ENCODE measurements at regions not wholly inside any gene's neighbourhood (a gene's known extent, or its start where the extent isn't known, plus 50 kb on each side); places are given as distances from the start of the nearest gene placed in this dataset.

DNA sequence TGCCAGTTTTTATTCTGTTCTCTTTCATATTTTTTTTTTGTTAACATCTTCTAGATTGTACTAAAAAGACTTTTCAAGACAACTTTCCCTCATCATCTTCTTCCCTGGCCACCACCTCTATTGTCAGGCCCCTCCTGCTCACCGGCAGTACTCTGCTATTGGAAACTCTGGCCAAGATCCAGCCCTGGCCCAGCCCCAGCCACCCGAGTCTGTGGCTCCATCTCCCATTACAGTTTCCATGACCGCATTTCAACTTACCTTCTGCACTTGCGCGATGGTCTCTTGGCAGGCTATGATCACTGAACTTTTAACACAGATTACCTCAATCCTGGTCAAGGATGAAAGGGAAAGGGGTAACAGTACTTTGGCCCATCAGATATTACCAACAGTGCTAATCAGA, 137.7 kb upstream of the POM121L12 start:
- no peak for DNase-seq (ENCODE audit: low read depth in 4 of 4, low spot score in 3 of 4)

GRCh38 chr7:52897288-52897687, 138.1 kb upstream of the POM121L12 start:
- no peak for DNase-seq (ENCODE audit: low read depth in 4 of 4, low spot score in 3 of 4)

DNA sequence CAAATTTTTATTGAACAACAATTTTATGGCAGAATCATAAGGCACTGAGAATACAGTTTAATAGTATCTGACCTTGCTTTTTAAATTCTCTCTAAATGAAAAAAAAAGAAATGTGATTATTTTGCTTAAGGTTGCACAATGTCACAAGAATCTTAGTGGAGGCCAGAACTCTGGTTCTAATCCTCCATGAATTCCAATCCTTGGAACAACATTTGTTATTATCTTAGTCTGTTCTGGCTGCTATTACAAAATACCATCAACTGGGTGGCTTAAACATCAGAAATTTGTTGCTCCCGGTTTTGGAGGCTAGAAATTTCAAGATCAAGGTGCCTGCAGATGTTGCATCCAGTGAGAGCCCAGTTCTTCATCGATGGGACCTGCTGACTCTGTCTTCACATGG, 158.2 kb upstream of the POM121L12 start:
- DNase-seq (ENCODE audit: low read depth in 4 of 4, low spot score in 3 of 4) = no peak

- no peak for DNase-seq (ENCODE audit: low read depth in 4 of 4, low spot score in 3 of 4)
Observed at GRCh38 chr7:52876402-52876801, 159.0 kb upstream of the POM121L12 start.

DNA sequence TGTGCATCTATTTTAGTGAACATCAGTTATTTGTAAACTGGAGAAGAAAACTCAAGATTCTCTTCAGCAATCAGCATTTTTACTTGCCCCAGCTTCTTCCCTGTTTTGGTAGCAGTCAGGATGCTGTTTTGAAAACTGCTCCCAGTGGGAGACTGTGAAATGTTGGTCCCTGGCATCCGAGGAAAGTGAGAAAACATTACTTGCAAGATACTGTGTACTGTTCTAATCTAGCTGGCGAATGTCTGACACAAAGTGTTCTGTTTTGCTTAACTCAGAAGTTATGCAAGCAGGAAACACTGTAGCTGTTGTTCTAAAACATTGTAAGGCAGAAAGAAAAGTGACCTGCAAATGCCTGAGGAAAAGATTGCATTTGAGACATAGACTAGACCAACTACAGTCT, 171.8 kb upstream of the POM121L12 start:
- no peak for DNase-seq (ENCODE audit: low read depth in 4 of 4, low spot score in 3 of 4)

- no peak for DNase-seq (ENCODE audit: low read depth in 4 of 4, low spot score in 3 of 4)
Observed at GRCh38 chr7:52862321-52862720, 173.1 kb upstream of the POM121L12 start.

DNA sequence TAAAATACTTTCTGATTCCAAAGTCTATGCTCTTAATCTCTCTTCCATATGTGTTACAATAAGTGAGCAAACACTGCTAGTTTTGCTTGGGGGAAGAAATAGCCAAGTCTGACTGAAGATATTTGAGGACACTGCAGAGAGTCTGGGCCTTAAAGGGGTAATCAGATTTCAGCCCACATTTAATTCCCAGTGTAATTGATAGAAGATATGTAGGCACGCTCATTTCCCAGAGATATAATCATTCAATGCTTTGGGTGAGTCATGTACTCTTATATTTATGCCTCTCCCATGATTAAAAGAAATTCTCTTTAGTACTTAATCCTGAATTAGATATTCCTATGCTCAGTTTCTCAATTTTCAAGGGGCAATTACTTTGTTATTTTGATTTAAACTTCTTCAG, 178.1 kb upstream of the POM121L12 start:
- no peak for DNase-seq (ENCODE audit: low read depth in 4 of 4, low spot score in 3 of 4)

- DNase-seq (ENCODE audit: low read depth in 4 of 4, low spot score in 3 of 4) = no peak
Observed at GRCh38 chr7:52854681-52855080, 180.8 kb upstream of the POM121L12 start.

DNA sequence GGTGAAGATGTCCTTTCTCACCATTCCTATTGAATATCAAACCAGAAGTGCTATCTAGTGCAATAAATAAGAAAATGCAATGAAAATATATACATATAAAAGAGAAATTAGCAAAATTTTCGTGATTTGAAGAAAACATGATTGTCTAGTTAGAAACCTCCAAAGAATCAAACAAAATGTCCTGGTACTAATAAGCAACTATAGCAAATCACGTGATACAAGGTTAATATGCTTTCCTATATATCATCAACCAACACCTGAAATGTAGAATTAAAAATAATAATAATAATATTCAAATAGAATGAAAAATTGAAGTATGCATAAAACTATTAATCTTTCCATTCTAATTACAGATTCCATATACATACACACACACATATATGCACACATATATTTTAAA, 183.9 kb upstream of the POM121L12 start:
- DNase-seq (ENCODE audit: low read depth in 4 of 4, low spot score in 3 of 4) = no peak

DNA sequence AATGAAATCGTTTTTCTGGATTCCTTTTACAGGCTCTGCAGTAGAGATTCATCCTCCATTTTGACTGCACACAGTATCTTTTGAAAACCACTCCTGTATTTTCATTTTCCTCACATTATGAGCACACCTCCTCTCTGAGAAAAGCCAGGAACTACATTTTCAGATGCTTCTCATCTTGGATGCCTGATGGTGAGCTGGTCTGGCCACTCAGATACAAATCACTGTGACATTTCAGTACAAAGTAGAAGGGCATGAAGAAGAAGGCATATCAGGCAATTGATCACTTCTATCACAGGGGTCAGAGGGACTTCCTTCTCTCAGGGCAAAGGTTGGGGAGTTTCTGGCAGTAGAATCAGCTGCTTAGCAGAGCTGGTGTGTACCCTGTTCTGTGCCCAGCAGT, 192.0 kb upstream of the POM121L12 start:
- no peak for DNase-seq (ENCODE audit: low read depth in 4 of 4, low spot score in 3 of 4)

- DNase-seq (ENCODE audit: low read depth in 4 of 4, low spot score in 3 of 4) = no peak
Observed at GRCh38 chr7:52842202-52842900, 193.1 kb upstream of the POM121L12 start.

GRCh38 chr7:52838981-52839411, 196.4 kb upstream of the POM121L12 start:
- no peak for DNase-seq (ENCODE audit: low read depth in 4 of 4, low spot score in 3 of 4)

- DNase-seq (ENCODE audit: low read depth in 4 of 4, low spot score in 3 of 4) = no peak
Observed at GRCh38 chr7:52831321-52831720, 204.1 kb upstream of the POM121L12 start.

- DNase-seq (ENCODE audit: low read depth in 4 of 4, low spot score in 3 of 4) = no peak
Observed at GRCh38 chr7:52830801-52831200, 204.6 kb upstream of the POM121L12 start.

DNA sequence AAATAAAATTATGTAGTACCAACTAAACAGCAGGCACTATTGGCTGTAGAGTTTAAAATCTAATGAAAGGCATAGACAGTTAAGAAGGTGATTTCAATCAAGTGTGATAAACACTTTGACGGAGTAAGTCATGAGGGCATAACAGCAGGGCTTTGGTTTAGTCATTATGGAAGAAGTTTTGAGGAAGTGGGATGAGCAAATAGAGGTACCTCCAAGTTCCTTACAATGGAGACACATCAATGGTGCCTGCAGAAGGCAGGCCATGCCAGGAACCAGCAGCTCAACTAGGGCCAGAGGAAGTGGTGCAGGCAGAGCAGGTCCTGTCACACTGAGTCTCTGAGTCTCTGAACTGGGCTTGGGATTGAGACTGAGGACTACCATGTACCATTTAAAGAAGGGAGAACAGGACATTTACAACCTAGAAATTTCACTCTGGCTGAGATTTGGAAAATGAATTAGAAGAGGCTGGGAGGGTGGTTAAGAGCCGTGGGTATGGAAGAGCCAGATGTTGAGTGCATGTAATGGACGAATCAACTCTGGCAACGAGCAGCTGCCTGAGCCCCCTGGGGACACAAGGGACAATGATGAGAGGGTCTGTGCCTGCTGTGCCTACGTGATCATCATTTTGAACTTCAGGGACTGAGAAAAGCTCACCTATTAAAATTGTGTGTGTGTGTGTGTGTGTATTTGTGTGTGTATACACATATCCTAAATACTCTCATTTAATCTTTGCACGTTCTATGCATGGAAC, 208.7 kb upstream of the POM121L12 start:
- DNase-seq (ENCODE audit: low read depth in 4 of 4, low spot score in 3 of 4) = no peak

DNA sequence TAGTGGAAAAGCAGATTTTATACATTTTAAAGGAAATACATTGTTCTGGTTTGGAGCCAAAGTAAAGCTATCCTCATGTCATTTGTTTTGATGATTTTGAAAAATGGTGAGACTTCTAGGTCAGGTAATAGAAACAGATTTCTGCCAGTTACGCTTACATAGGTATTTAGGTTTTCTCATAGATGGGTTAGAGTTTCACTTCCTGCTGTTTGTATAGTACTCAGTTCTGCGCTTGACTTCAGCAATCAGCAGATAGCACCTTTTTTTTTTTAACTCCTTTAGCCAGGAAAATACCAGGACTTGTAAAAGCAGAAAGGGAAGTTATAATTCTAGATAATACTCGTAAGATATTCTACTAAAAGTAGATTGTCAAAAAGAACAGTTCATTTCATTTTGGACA, 209.8 kb upstream of the POM121L12 start:
- DNase-seq (ENCODE audit: low read depth in 4 of 4, low spot score in 3 of 4) = no peak

- no peak for DNase-seq (ENCODE audit: low read depth in 4 of 4, low spot score in 3 of 4)
Observed at GRCh38 chr7:52811537-52811936, 223.9 kb upstream of the POM121L12 start.

- DNase-seq (ENCODE audit: low read depth in 4 of 4, low spot score in 3 of 4) = no peak
Observed at GRCh38 chr7:52799817-52800216, 235.6 kb upstream of the POM121L12 start.

- no peak for DNase-seq (ENCODE audit: low read depth in 4 of 4, low spot score in 3 of 4)
Observed at GRCh38 chr7:52797801-52798200, 237.6 kb upstream of the POM121L12 start.

DNA sequence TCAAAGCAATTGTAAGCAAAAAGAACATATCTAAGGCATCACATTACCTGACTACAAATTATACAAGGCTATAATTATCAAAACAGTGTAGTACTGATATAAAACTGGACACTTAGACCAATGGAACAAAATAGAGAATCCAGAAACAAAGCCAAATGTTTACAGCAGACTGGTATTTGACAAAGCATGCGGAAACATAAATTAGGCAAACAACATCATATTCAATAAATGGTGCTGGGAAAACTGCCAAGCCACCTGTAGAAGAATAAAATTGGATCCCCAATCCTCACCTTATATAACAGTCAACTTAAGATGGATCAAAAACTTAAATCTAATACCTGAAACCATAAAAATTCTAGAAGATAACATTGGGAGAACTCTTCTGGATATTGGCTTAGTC, 240.8 kb upstream of the POM121L12 start:
- no peak for DNase-seq (ENCODE audit: low read depth in 4 of 4, low spot score in 3 of 4)

DNA sequence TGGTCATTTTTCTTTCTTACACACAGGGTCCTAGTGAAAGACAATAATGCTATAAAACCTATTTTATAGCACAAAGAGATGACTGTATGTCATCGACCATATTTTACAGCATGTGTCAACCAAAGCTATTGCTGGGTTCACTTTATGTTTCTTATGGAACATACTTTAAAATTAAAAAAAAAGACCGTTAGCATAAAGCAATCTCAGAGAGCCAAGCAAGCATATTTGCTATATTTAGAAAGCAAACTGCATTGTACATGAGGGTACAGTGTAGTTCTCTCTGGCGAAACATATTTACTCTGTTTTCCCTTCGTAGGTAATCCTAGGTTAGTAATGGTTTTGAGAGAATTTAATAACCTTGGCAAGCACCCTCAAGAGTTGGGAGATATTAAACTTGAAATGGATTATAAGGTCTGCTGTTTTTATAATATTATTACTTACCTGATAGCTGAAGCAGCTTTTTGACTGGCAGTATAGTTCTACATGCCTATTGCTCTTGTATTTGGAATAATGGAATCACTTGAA, 244.2 kb upstream of the POM121L12 start:
- no peak for DNase-seq (ENCODE audit: low read depth in 4 of 4, low spot score in 3 of 4)

DNA sequence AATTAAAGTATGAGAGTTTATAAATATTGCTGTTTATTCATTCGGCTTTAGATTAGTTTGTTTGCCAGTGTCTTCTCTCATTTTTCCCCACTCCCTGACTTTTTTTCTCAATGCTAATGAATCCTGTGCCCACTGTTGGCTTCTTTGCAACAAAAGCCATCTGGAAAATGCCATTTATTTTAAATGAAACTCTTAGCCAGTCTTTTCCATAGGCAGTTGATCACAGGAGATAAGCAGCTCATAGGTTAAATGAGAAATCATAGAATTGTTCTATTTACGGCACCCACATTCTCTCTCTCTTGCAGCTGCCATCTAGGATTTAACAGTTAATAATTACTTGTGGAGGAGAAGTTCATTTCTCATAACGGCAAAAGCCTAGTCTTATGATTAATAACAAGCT, 249.3 kb upstream of the POM121L12 start:
- DNase-seq (ENCODE audit: low read depth in 4 of 4, low spot score in 3 of 4) = no peak

Data from right renal pelvis (tissue), 4 donors.